GM12878 (cell line): ENCODE measurements at regions not wholly inside any gene's neighbourhood (a gene's known extent, or its start where the extent isn't known, plus 50 kb on each side); places are given as distances from the start of the nearest gene placed in this dataset.

Source experiments
- ATAC-seq: fragments of 200-7000 bp; cut with Tn5 transposase; 3 replicates; pipeline ENCODE4 v1.9.1; 2020; ENCODE audit warnings: mild to moderate bottlenecking, moderate library complexity
- BruUV-seq: library from RNA; stranded (reverse); fragments of 400-500 nt; replicated peaks from 2 replicates; lab custom pipeline; 2021; lab: Mats Ljungman, UMichigan
- CTCF ChIA-PET: fragments of 300-600 bp; sonication (Branson Sonifier 250); formaldehyde crosslinking; extraction: SDS; loops from one replicate; lab custom pipeline; 2021; ENCODE audit warnings: inconsistent platforms; lab: Yijun Ruan, JAX
- POLR2A ChIA-PET: fragments of 350-600 bp; formaldehyde crosslinking; extraction: SDS; loops from one replicate; lab custom pipeline; 2021; ENCODE audit warnings: inconsistent platforms; lab: Charles Lee
- RAD21 ChIA-PET: fragments of 300-600 bp; sonication (Branson Sonifier 250); formaldehyde crosslinking; loops from one replicate; lab custom pipeline; 2023; ENCODE audit warnings: antibody characterized with exemption; ENCODE audit not compliant: unreplicated experiment; lab: Charles Lee
- SMC1A ChIA-PET: fragments of 300-600 bp; sonication (Branson Sonifier 250); formaldehyde crosslinking; loops from one replicate; lab custom pipeline; 2023; ENCODE audit not compliant: unreplicated experiment, uncharacterized antibody; lab: Charles Lee
- DNase-seq: peaks from one replicate; pipeline ENCODE4 v3.0.0-alpha.2; 2011; ENCODE audit warnings: low read depth, low spot score
- FAIRE-seq: peaks from 3 replicates; lab custom pipeline; 2011; peaks lifted over from hg19 to GRCh38; lab: Jason Lieb, UNC
- H2AFZ ChIP-seq: 2 replicates; pipeline ENCODE4 v1.6.0; 2011; ENCODE audit warnings: low read depth, low read length, control low read depth; ENCODE audit not compliant: control insufficient read depth
- H3K27ac ChIP-seq: 2 replicates; pipeline ENCODE4 v1.5.1; 2011; ENCODE audit warnings: control low read depth; ENCODE audit not compliant: control insufficient read depth, insufficient read depth
- H3K27me3 ChIP-seq, 2 experiments: replicated peaks in 1 of 2; 2 replicates each; pipeline versions ENCODE4 v1.6.0 to v1.6.1; 2011; ENCODE audit warnings: low read length in 1 of 2; ENCODE audit not compliant: control insufficient read depth in 2 of 2, insufficient read depth in 2 of 2
- H3K36me3 ChIP-seq, 2 experiments: 2 replicates each; pipeline ENCODE4 v1.5.1; 2011; ENCODE audit warnings: low read length in 1 of 2; ENCODE audit not compliant: control insufficient read depth in 2 of 2, insufficient read depth in 2 of 2
- H3K4me1 ChIP-seq: 2 replicates; pipeline ENCODE4 v1.6.1; 2011; ENCODE audit warnings: mild to moderate bottlenecking, low read length, moderate library complexity, mixed read lengths; ENCODE audit not compliant: control insufficient read depth, insufficient read depth
- H3K4me2 ChIP-seq: 2 replicates; pipeline ENCODE4 v1.6.0; 2011; ENCODE audit warnings: control low read depth; ENCODE audit not compliant: control insufficient read depth, insufficient read depth
- H3K4me3 ChIP-seq: fragments of 200-600 bp; sonication (generic); 2 replicates; pipeline ENCODE4 v1.5.1; 2016
- H3K79me2 ChIP-seq: 2 replicates; pipeline ENCODE4 v1.6.0; 2011; ENCODE audit warnings: low read length; ENCODE audit not compliant: control insufficient read depth, insufficient read depth
- H3K9ac ChIP-seq: 2 replicates; pipeline ENCODE4 v1.8.0; 2011; ENCODE audit warnings: low read length, control low read depth, mixed read lengths; ENCODE audit not compliant: control insufficient read depth, insufficient read depth
- H3K9me3 ChIP-seq: replicated peaks from 3 replicates; pipeline ENCODE4 v1.5.1; 2011; ENCODE audit warnings: mild to moderate bottlenecking, low read length; ENCODE audit not compliant: control insufficient read depth, insufficient read depth
- H4K20me1 ChIP-seq: 2 replicates; pipeline ENCODE4 v1.6.0; 2011; ENCODE audit not compliant: control insufficient read depth, insufficient read depth
- ATF2 ChIP-seq: IDR thresholded peaks from 2 replicates; pipeline ENCODE4 v1.6.1; 2012; ENCODE audit warnings: low read length, inconsistent platforms
- BACH1 ChIP-seq: fragments of 450-650 bp; IDR thresholded peaks from 2 replicates; pipeline ENCODE4 v1.6.1; 2017; ENCODE audit warnings: mild to moderate bottlenecking, borderline replicate concordance
- CREB1 ChIP-seq: IDR thresholded peaks from 2 replicates; pipeline ENCODE4 v1.6.1; 2012; ENCODE audit warnings: low read depth, mild to moderate bottlenecking, inconsistent platforms
- E2F4 ChIP-seq: IDR thresholded peaks from 2 replicates; pipeline ENCODE4 v1.6.1; 2012; ENCODE audit warnings: low read depth, low read length, improper control_type of control experiment
- EED ChIP-seq: sonication (generic); IDR thresholded peaks from 2 replicates; pipeline ENCODE4 v1.6.1; 2016; ENCODE audit warnings: antibody characterized with exemption, low read depth
- EGR1 ChIP-seq, 2 experiments: IDR thresholded peaks; 1 replicate in 1 of 2; 2 replicates in 1 of 2; pipeline ENCODE4 v1.6.1; 2011 to 2012; ENCODE audit warnings: low read depth in 2 of 2, low read length in 2 of 2, borderline replicate concordance in 1 of 2, mild to moderate bottlenecking in 1 of 2, moderate library complexity in 1 of 2
- HSF1 ChIP-seq: fragments of 150-350 bp; IDR thresholded peaks from 2 replicates; pipeline ENCODE4 v1.6.1; 2014; ENCODE audit warnings: mild to moderate bottlenecking, low read depth, low read length
- POLR2A ChIP-seq: IDR thresholded peaks from 2 replicates; pipeline ENCODE4 v1.6.1; 2011; ENCODE audit warnings: low read depth, mild to moderate bottlenecking, low read length
- POLR2AphosphoS2 ChIP-seq: IDR thresholded peaks from 2 replicates; pipeline ENCODE4 v1.6.1; 2011; ENCODE audit warnings: low read depth, mild to moderate bottlenecking, low read length, improper control_type of control experiment, moderate library complexity
- PRDM15 ChIP-seq: fragments of 450-650 bp; formaldehyde crosslinking; IDR thresholded peaks from 2 replicates; pipeline ENCODE4 v1.4.0; 2020; ENCODE audit warnings: mild to moderate bottlenecking, moderate library complexity
- SUZ12 ChIP-seq: fragments of 200-600 bp; sonication (generic); IDR thresholded peaks from one replicate; pipeline ENCODE4 v1.6.1; 2018; ENCODE audit warnings: antibody characterized with exemption, mild to moderate bottlenecking; ENCODE audit not compliant: unreplicated experiment
- ZNF207 ChIP-seq: fragments of 450-650 bp; IDR thresholded peaks from 2 replicates; pipeline ENCODE4 v1.6.1; 2014; ENCODE audit warnings: antibody characterized with exemption, mild to moderate bottlenecking, borderline replicate concordance
- WGBS: methylation state at CpG from one replicate; pipeline ENCODE4 v1.1.6; 2016; ENCODE audit warnings: low lambda C conversion rate; ENCODE audit not compliant: insufficient replicate concordance, insufficient coverage; ENCODE audit errors: missing lambda C conversion rate; 5-methylcytosine and 5-hydroxymethylcytosine counted together
- in situ Hi-C: fragments of 300-500 bp; cut with MboI; formaldehyde crosslinking; loops from 9 replicates; pipeline ENCODE4 v1.14.3; 2018; ENCODE audit warnings: mixed read lengths
- intact Hi-C: fragments of 100-400 bp; cut with micrococcal nuclease; formaldehyde crosslinking; loops from one replicate; pipeline ENCODE4 v1.14.2; 2022; ENCODE audit not compliant: unreplicated experiment

GRCh38 chr1:229002451-229002960, 267.2 kb downstream of the RHOU start (continued):
- TF ChIP-seq PRDM15 (CRISPR knock-in tag), result no peak

- Histone ChIP-seq H3K9ac (no peak overlapping the region), H3K27ac (no peak overlapping the region), H3K36me3 (no peaks in the 10 kb centered on the region), H3K9me3 (no peaks in the 10 kb centered on the region), H3K4me3 (no peak overlapping the region), H4K20me1 (no peaks in the 10 kb centered on the region), H2AFZ (no peak overlapping the region), H3K4me2 (no peak overlapping the region), H3K27me3 (peaks cover 1 to 3% of the 10 kb centered on the region in 2 experiments; a peak in 2 of 4 replicates), H3K4me1 (no peaks in the 10 kb centered on the region), H3K79me2 (no peaks in the 10 kb centered on the region)
- BruUV-seq, result no TSS peak
- FAIRE-seq, result no peak
- ChIA-PET POLR2A (no interaction called here), CTCF (no interaction called here), SMC1A (interaction anchor here (0.6 kb wide), 1 partner anchor 19 kb away, joined by 3 read pairs; no protein-coding TSS in a partner anchor), RAD21 (no interaction called here)
- no peak for DNase-seq
- ATAC-seq, result no peak
- in situ Hi-C loops (no loop called here), intact Hi-C loops (no loop called here)
- 46% methylated on average over 17 of the region's 17 CpGs for WGBS
- TF ChIP-seq SUZ12, result no peak
- TF ChIP-seq POLR2AphosphoS2, result no peak
- TF ChIP-seq EGR1 (IDR thresholded peaks at IDR 0.05; ENCODE audit: borderline replicate concordance in 1 of 2, low read depth in 2 of 2, low read length in 2 of 2), result no peak
- TF ChIP-seq BACH1, result no peak
- no peak for TF ChIP-seq EED
- TF ChIP-seq CREB1, result no peak
- no peak for TF ChIP-seq ZNF207
- no peak for TF ChIP-seq POLR2A
- no peak for TF ChIP-seq ATF2
- TF ChIP-seq E2F4, result no peak
- no peak for TF ChIP-seq HSF1
Measured at GRCh38 chr1:229003233-229004031, 267.5 kb upstream of the RAB4A start.
